Hematopoietic multipotent progenitor cell treated with erythropoietin and hydrocortisone succinate and interleukin-3 and kit ligand, for 8 days (in vitro differentiated cells): ENCODE measurements at regions not wholly inside any gene's neighbourhood (a gene's known extent, or its start where the extent isn't known, plus 50 kb on each side); places are given as distances from the start of the nearest gene placed in this dataset.

Experiments used
- DNase-seq: peaks from one replicate; pipeline ENCODE4 v3.0.0-alpha.2; 2015

GRCh38 chr3:90253131-90253530 lies 1145.7 kb downstream of the EPHA3 start:
- DNase-seq: peak; percentile 26

- no peak for DNase-seq
Observed at GRCh38 chr3:90261481-90262433, 1154.3 kb downstream of the EPHA3 start.
